ENCODE measurements at regions not wholly inside any gene's neighbourhood (a gene's known extent, or its start where the extent isn't known, plus 50 kb on each side); places are given as distances from the start of the nearest gene placed in this dataset.

- no peaks in the 10 kb centered on the region for H3K4me1 ChIP-seq (ENCODE audit: control insufficient read depth in 2 of 2, insufficient read depth in 2 of 2, low read length in 2 of 2)
- no peaks in the 10 kb centered on the region for H3K9me3 ChIP-seq (ENCODE audit: control insufficient read depth in 2 of 2, low read length in 2 of 2)
- H3K36me3 ChIP-seq (ENCODE audit: control insufficient read depth in 2 of 2, insufficient read depth in 2 of 2, low read length in 2 of 2) = no peaks in the 10 kb centered on the region
- no peak overlapping the region for H3K9ac ChIP-seq (ENCODE audit: low read depth in 1 of 2, low read length in 2 of 2)
- H3K4me3 ChIP-seq (ENCODE audit: low read length in 2 of 2) = no peak overlapping the region
- no peaks in the 10 kb centered on the region for H3K27me3 ChIP-seq (ENCODE audit: control insufficient read depth in 2 of 2, insufficient read depth in 2 of 2, low read length in 2 of 2)
- no peak overlapping the region for H3K27ac ChIP-seq (ENCODE audit: low read depth in 2 of 2, low read length in 2 of 2)
Observed at GRCh38 chr3:95088464-95088863, 1025.6 kb downstream of the NSUN3 start.

GRCh38 chr3:95097493-95097892 is 1034.6 kb downstream of the NSUN3 start:
- Histone ChIP-seq H3K27me3 (ENCODE audit: control insufficient read depth in 2 of 2, insufficient read depth in 2 of 2, low read length in 2 of 2) (no peaks in the 10 kb centered on the region), H3K27ac (ENCODE audit: low read depth in 2 of 2, low read length in 2 of 2) (no peak overlapping the region), H3K9ac (ENCODE audit: low read depth in 1 of 2, low read length in 2 of 2) (no peak overlapping the region), H3K4me1 (ENCODE audit: control insufficient read depth in 2 of 2, insufficient read depth in 2 of 2, low read length in 2 of 2) (no peaks in the 10 kb centered on the region), H3K4me3 (ENCODE audit: low read length in 2 of 2) (no peak overlapping the region), H3K36me3 (ENCODE audit: control insufficient read depth in 2 of 2, insufficient read depth in 2 of 2, low read length in 2 of 2) (no peaks in the 10 kb centered on the region), H3K9me3 (ENCODE audit: control insufficient read depth in 2 of 2, low read length in 2 of 2) (no peaks in the 10 kb centered on the region)

GRCh38 chr3:95120921-95121320 is 1058.1 kb downstream of the NSUN3 start:
- no peaks in the 10 kb centered on the region for H3K27me3 ChIP-seq (ENCODE audit: control insufficient read depth in 2 of 2, insufficient read depth in 2 of 2, low read length in 2 of 2)
- no peaks in the 10 kb centered on the region for H3K4me1 ChIP-seq (ENCODE audit: control insufficient read depth in 2 of 2, insufficient read depth in 2 of 2, low read length in 2 of 2)
- H3K4me3 ChIP-seq (ENCODE audit: low read length in 2 of 2) = no peak overlapping the region
- no peak overlapping the region for H3K27ac ChIP-seq (ENCODE audit: low read depth in 2 of 2, low read length in 2 of 2)
- no peaks in the 10 kb centered on the region for H3K36me3 ChIP-seq (ENCODE audit: control insufficient read depth in 2 of 2, insufficient read depth in 2 of 2, low read length in 2 of 2)
- no peak overlapping the region for H3K9ac ChIP-seq (ENCODE audit: low read depth in 1 of 2, low read length in 2 of 2)
- H3K9me3 ChIP-seq (ENCODE audit: control insufficient read depth in 2 of 2, low read length in 2 of 2) = no peaks in the 10 kb centered on the region

GRCh38 chr3:95123104-95123503 is 1060.2 kb downstream of the NSUN3 start:
- Histone ChIP-seq H3K27me3 (ENCODE audit: control insufficient read depth in 2 of 2, insufficient read depth in 2 of 2, low read length in 2 of 2) (no peaks in the 10 kb centered on the region), H3K36me3 (ENCODE audit: control insufficient read depth in 2 of 2, insufficient read depth in 2 of 2, low read length in 2 of 2) (no peaks in the 10 kb centered on the region), H3K9me3 (ENCODE audit: control insufficient read depth in 2 of 2, low read length in 2 of 2) (no peaks in the 10 kb centered on the region), H3K27ac (ENCODE audit: low read depth in 2 of 2, low read length in 2 of 2) (no peak overlapping the region), H3K9ac (ENCODE audit: low read depth in 1 of 2, low read length in 2 of 2) (no peak overlapping the region), H3K4me3 (ENCODE audit: low read length in 2 of 2) (no peak overlapping the region), H3K4me1 (ENCODE audit: control insufficient read depth in 2 of 2, insufficient read depth in 2 of 2, low read length in 2 of 2) (no peaks in the 10 kb centered on the region)

- H3K4me1 ChIP-seq (ENCODE audit: control insufficient read depth in 2 of 2, insufficient read depth in 2 of 2, low read length in 2 of 2) = no peaks in the 10 kb centered on the region
- no peaks in the 10 kb centered on the region for H3K27me3 ChIP-seq (ENCODE audit: control insufficient read depth in 2 of 2, insufficient read depth in 2 of 2, low read length in 2 of 2)
- no peak overlapping the region for H3K9ac ChIP-seq (ENCODE audit: low read depth in 1 of 2, low read length in 2 of 2)
- no peaks in the 10 kb centered on the region for H3K36me3 ChIP-seq (ENCODE audit: control insufficient read depth in 2 of 2, insufficient read depth in 2 of 2, low read length in 2 of 2)
- H3K27ac ChIP-seq (ENCODE audit: low read depth in 2 of 2, low read length in 2 of 2) = no peak overlapping the region
- H3K9me3 ChIP-seq (ENCODE audit: control insufficient read depth in 2 of 2, low read length in 2 of 2) = no peaks in the 10 kb centered on the region
- no peak overlapping the region for H3K4me3 ChIP-seq (ENCODE audit: low read length in 2 of 2)
Observed at GRCh38 chr3:95134693-95135413, 1072.0 kb downstream of the NSUN3 start.

GRCh38 chr3:95148107-95148506 is 1085.2 kb downstream of the NSUN3 start:
- H3K27me3 ChIP-seq (ENCODE audit: control insufficient read depth in 2 of 2, insufficient read depth in 2 of 2, low read length in 2 of 2) = no peaks in the 10 kb centered on the region
- no peaks in the 10 kb centered on the region for H3K9me3 ChIP-seq (ENCODE audit: control insufficient read depth in 2 of 2, low read length in 2 of 2)
- no peaks in the 10 kb centered on the region for H3K4me1 ChIP-seq (ENCODE audit: control insufficient read depth in 2 of 2, insufficient read depth in 2 of 2, low read length in 2 of 2)
- no peaks in the 10 kb centered on the region for H3K36me3 ChIP-seq (ENCODE audit: control insufficient read depth in 2 of 2, insufficient read depth in 2 of 2, low read length in 2 of 2)
- H3K27ac ChIP-seq (ENCODE audit: low read depth in 2 of 2, low read length in 2 of 2) = no peak overlapping the region
- no peak overlapping the region for H3K9ac ChIP-seq (ENCODE audit: low read depth in 1 of 2, low read length in 2 of 2)
- H3K4me3 ChIP-seq (ENCODE audit: low read length in 2 of 2) = no peak overlapping the region

GRCh38 chr3:95151590-95151989 is 1088.7 kb downstream of the NSUN3 start:
- no peaks in the 10 kb centered on the region for H3K27me3 ChIP-seq (ENCODE audit: control insufficient read depth in 2 of 2, insufficient read depth in 2 of 2, low read length in 2 of 2)
- no peaks in the 10 kb centered on the region for H3K4me1 ChIP-seq (ENCODE audit: control insufficient read depth in 2 of 2, insufficient read depth in 2 of 2, low read length in 2 of 2)
- no peak overlapping the region for H3K4me3 ChIP-seq (ENCODE audit: low read length in 2 of 2)
- H3K36me3 ChIP-seq (ENCODE audit: control insufficient read depth in 2 of 2, insufficient read depth in 2 of 2, low read length in 2 of 2) = no peaks in the 10 kb centered on the region
- no peak overlapping the region for H3K9ac ChIP-seq (ENCODE audit: low read depth in 1 of 2, low read length in 2 of 2)
- H3K9me3 ChIP-seq (ENCODE audit: control insufficient read depth in 2 of 2, low read length in 2 of 2) = no peaks in the 10 kb centered on the region
- no peak overlapping the region for H3K27ac ChIP-seq (ENCODE audit: low read depth in 2 of 2, low read length in 2 of 2)

- no peaks in the 10 kb centered on the region for H3K36me3 ChIP-seq (ENCODE audit: control insufficient read depth in 2 of 2, insufficient read depth in 2 of 2, low read length in 2 of 2)
- no peak overlapping the region for H3K4me3 ChIP-seq (ENCODE audit: low read length in 2 of 2)
- H3K27me3 ChIP-seq (ENCODE audit: control insufficient read depth in 2 of 2, insufficient read depth in 2 of 2, low read length in 2 of 2) = no peaks in the 10 kb centered on the region
- no peaks in the 10 kb centered on the region for H3K4me1 ChIP-seq (ENCODE audit: control insufficient read depth in 2 of 2, insufficient read depth in 2 of 2, low read length in 2 of 2)
- H3K27ac ChIP-seq (ENCODE audit: low read depth in 2 of 2, low read length in 2 of 2) = no peak overlapping the region
- no peaks in the 10 kb centered on the region for H3K9me3 ChIP-seq (ENCODE audit: control insufficient read depth in 2 of 2, low read length in 2 of 2)
- H3K9ac ChIP-seq (ENCODE audit: low read depth in 1 of 2, low read length in 2 of 2) = no peak overlapping the region
Observed at GRCh38 chr3:95154766-95155165, 1091.9 kb downstream of the NSUN3 start.

GRCh38 chr3:95162794-95163193 is 1099.9 kb downstream of the NSUN3 start:
- Histone ChIP-seq H3K27me3 (ENCODE audit: control insufficient read depth in 2 of 2, insufficient read depth in 2 of 2, low read length in 2 of 2) (no peaks in the 10 kb centered on the region), H3K4me1 (ENCODE audit: control insufficient read depth in 2 of 2, insufficient read depth in 2 of 2, low read length in 2 of 2) (no peaks in the 10 kb centered on the region)

GRCh38 chr3:95167748-95168147 is 1104.9 kb downstream of the NSUN3 start:
- Histone ChIP-seq H3K9ac (ENCODE audit: low read depth in 1 of 2, low read length in 2 of 2) (no peak overlapping the region), H3K36me3 (ENCODE audit: control insufficient read depth in 2 of 2, insufficient read depth in 2 of 2, low read length in 2 of 2) (no peaks in the 10 kb centered on the region), H3K9me3 (ENCODE audit: control insufficient read depth in 2 of 2, low read length in 2 of 2) (peaks cover 0 to 2% of the 10 kb centered on the region in 2 donors), H3K27ac (ENCODE audit: low read depth in 2 of 2, low read length in 2 of 2) (no peak overlapping the region), H3K4me1 (ENCODE audit: control insufficient read depth in 2 of 2, insufficient read depth in 2 of 2, low read length in 2 of 2) (peaks cover 0 to 2% of the 10 kb centered on the region in 2 donors), H3K27me3 (ENCODE audit: control insufficient read depth in 2 of 2, insufficient read depth in 2 of 2, low read length in 2 of 2) (no peaks in the 10 kb centered on the region), H3K4me3 (ENCODE audit: low read length in 2 of 2) (no peak overlapping the region)

More at GRCh38 chr3:95162794-95163193, 1099.9 kb downstream of the NSUN3 start:
- Histone ChIP-seq H3K9me3 (ENCODE audit: control insufficient read depth in 2 of 2, low read length in 2 of 2) (no peaks in the 10 kb centered on the region), H3K36me3 (ENCODE audit: control insufficient read depth in 2 of 2, insufficient read depth in 2 of 2, low read length in 2 of 2) (no peaks in the 10 kb centered on the region), H3K4me3 (ENCODE audit: low read length in 2 of 2) (no peak overlapping the region), H3K27ac (ENCODE audit: low read depth in 2 of 2, low read length in 2 of 2) (no peak overlapping the region), H3K9ac (ENCODE audit: low read depth in 1 of 2, low read length in 2 of 2) (no peak overlapping the region)
